ENCODE measurements at regions not wholly inside any gene's neighbourhood (a gene's known extent, or its start where the extent isn't known, plus 50 kb on each side); places are given as distances from the start of the nearest gene placed in this dataset.

- TF ChIP-seq CTCF (IDR thresholded peaks at IDR 0.05) (no peak), POLR2A (IDR thresholded peaks at IDR 0.05) (no peak)
Observed at GRCh38 chr4:157994863-157995262, 178.0 kb downstream of the GASK1B start.

Data from sigmoid colon (tissue), 3 donors.